ENCODE measurements at regions not wholly inside any gene's neighbourhood (a gene's known extent, or its start where the extent isn't known, plus 50 kb on each side); places are given as distances from the start of the nearest gene placed in this dataset.

DNA sequence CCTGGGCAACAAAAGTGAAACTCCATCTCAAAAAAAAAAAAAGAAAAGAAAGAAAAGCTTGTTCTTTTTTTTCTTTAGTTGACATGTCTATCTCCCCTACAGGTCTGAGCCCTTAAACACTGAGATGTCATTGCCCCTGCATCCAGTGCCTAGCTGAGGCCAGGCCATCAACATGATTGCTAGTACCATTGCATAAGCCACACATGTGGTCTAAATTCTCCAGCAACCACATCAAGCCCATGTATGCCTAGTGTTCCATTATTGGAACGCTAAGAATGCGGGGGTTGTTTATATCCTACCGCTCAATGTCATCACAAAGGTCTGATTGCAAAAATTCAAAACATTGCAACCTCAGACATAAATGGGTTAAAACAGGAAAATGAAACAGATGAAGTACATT lies 62.7 kb downstream of the NPTX2 start:
- no peak for DNase-seq

DNA sequence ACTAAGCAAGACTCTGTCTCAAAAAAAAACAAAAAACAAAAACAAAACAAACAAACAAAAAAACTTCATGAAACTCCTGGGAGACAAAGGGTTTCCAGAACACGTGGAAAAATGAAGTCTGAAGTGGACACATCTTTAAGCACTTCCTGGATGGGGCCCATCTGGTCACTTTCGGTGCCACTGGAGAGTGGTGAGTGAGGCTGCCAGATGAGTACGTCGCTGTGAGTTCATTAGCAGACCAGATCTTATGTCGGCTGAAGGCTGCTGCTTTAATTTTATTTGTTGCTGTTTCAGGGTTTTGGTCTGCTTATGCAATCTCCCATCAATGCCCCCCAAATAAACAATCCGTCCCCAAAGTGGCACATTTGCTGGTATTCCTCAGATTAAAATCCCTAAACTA lies 64.4 kb downstream of the NPTX2 start:
- no peak for DNase-seq

DNA sequence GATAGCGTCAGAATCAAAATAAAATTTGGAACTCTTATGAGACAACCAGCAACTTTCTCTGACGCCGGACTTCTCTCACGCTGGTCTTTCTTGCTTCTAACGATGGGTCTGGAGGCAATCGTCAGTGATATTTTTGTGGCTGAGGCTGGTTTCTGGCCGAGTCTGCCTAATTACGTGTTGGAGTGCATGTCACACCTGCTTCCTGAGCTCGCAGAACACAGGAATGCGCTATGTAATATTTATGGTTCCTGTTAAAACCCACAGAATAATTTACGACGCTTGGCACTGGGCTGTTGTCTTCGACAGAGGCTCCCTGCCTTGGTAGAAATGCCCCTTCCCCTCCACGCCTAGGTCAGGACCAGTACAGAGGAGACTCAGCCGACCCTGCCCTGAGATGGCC lies 64.9 kb downstream of the NPTX2 start:
- DNase-seq: no peak

DNA sequence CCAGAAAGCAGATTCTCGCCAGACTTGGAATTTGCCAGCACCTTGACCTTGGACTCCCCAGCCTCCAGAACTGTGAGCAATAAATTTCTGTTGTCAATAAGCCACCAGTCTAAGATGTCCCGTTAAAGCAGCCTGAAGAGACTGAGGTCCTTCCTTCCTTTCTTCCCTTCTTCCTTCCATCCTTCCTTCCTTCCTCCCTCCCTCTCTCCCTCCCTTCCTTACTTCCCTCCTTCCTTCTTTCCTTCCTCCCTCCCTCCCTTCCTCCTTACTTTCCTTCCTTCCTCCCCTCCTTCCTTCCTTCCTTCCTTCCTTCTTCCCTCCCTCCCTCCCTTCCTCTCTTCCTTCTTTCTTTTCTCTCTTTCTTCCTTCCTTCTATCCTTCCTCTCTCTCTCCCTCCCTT lies 66.4 kb downstream of the NPTX2 start:
- DNase-seq: no peak

DNA sequence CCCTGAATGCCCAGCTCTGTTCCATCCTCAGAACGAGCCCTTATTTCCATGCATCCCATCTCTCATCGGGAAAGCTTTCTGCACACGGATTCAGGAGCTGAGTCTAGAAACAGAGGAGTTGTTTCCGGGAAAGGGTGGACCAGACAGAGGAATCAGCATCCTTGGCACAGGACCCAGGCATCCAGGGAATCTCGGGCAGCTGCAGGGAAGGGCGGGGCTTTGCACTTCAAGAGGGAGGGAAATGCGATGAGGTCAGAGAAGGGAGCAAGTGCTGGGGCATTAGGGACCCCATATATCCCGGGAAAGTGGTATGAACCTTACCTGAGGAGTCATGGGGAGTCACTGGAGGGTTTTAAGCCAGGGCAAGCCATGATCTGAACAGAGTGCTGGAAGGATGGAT lies 68.5 kb downstream of the NPTX2 start:
- DNase-seq: no peak

DNA sequence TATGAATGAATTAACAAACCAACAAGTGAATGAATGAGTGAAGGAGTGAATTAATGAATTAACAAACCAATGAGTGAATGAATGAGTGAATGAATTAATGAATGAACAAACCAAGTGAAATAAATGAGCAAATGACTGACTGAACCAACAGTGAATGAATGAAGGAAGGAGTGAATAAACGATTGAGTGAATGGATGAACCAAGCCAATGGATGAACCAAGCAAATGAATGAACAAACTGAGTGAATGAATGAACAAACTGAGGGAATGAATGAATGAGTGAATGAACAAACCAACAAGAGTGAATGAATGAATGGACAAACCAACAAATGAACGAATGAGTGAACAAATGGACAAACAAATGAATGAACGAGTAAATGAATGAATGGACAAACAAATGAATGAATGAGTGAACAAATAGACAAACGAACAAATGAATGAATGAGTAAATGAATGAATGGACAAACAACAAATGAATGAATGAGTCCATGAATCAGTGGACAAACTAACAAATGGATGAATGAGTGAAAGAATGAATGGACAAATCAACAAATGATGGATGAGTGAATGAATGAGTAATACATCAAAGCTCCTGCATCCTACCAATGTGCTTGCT lies 69.5 kb downstream of the NPTX2 start:
- DNase-seq: no peak

DNA sequence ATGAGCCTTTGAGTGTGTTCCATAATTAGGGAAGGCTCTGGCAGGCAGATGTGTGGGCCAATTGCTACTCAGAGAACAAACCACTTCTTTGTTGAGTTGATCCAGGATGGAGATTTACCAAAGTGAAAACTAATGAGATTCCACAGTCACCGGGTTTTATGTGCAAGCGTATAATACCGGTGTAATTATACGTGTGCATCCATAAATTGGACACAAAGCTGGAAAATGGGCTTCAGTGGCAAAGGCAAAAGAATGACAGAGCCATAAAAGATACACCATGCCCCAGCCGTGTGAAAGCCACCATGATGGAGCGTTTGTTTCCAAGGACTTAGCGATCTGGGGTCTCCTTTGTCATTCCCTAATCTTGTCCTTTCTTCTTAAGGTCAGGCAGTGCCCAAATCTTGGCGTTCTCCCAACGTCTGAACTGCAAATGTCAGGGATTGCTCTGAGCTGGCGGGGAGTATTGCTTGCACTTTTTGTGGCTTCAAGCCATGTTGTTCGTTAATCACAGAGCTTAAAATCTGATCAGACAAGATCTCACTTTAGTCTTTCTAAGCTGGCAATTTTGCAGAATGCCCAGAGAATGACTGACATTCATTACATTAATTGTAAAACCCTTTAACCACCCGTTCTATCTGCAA lies 70.1 kb downstream of the NPTX2 start:
- no peak for DNase-seq

DNA sequence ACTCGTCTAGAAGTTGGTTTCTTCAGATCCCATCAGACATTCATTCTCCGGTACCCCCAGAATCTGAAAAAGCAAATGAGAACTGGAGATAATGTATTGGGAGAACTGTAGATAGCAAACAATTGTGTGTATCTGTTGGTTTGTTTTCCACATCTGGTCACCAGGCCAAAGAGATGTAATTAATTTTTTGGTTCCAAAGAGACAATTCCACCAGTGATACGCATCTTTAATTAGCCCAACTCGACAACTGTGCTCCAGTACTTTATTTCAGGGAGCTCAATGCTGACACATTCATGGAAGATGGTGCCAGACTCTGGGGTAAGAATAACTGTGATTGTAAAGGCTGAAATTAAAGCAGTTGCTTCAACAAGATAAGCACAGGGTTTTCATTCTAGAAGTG lies 74.5 kb downstream of the NPTX2 start:
- DNase-seq: no peak

DNA sequence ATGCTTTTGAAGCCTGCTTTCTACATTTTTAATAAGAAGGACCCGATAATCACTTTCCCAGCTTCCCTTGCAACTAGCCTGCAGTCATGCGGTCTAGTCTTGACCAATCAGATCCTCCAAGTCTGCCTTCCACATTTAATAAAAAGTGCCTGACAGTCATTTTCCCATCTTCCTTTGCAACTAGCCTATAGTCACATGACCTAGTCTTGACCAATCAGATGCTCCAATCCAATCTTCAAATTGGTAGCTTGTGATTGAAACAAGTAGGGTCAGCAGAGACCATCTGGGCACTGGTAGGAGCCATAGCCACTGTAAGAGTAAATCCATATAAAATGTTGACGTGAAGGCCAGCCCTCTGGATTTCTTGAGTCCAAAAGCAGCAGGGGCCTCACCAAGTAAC lies 80.0 kb downstream of the NPTX2 start:
- no peak for DNase-seq

DNA sequence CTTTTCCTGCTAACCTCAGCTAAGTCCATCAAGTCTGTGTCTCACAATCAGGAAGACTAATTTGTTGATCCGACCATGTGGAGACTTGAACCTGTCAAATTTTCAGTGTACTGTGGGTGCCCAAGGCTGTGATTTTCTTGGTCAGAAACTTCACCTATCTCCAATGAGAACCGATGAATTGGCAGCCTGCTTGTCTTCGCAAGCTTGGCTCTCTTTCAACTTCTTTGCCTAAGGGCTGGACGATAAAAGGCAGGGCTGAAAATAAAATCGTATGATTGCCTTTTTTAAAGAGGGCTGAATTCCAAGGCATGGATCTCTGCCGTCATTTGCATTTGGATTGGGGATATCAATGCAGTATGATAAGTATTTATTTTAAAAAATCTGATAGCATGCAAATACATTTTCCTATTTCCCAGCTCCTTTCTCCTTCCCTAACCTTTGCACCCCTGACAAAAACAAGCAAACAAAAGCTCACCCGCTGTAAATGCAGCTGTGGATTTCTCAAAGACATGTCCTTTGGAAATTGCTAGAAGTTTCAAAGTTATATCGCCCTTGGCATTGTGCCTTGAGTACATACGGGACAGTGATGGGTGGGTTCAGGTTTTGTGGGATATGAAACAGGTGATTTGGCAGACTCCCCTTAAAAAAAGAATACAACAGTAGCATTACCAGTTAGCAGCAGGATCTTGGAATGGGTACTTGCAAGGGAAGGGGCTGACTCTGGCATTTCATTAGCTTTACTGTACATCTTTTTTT lies 80.6 kb downstream of the NPTX2 start:
- DNase-seq: no peak

DNA sequence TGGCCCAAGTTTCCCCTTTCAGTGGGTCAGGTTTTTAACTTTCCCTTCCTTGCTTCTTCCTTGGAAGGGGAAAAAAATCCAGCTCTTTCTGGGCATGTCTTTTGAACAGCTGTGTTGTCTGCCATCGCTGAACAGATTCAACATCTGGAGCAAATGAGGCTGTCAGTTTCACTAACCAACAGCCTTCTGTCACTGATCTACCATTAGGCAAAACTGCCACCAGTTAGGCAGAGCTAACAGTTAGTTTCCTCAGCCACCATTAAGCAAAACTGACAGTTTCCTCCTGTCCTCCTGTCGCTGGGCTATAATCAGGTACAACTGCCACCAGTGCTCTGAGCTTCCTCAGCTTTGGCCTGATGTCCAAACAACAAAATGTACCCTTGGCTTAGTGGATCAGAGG lies 81.9 kb downstream of the NPTX2 start:
- DNase-seq: no peak

DNA sequence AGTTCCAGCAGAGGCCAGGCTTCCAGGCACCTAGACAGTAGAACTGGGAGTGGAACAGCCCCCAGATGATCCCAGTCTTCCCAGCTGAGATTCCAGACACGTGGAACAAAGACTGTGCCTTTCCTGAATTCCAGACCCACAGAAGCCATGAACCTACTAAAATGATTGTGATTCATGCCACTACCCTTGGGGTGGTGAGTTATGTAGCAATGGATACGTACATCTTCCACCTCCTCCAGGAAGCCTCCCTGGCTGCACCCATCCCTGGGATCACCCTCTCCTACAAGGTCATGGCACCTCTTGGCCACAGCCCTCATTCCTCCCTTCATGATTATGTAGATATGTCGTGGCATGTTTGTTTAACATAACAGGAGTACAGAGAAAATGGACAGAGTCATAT lies 83.4 kb downstream of the NPTX2 start:
- no peak for DNase-seq

DNA sequence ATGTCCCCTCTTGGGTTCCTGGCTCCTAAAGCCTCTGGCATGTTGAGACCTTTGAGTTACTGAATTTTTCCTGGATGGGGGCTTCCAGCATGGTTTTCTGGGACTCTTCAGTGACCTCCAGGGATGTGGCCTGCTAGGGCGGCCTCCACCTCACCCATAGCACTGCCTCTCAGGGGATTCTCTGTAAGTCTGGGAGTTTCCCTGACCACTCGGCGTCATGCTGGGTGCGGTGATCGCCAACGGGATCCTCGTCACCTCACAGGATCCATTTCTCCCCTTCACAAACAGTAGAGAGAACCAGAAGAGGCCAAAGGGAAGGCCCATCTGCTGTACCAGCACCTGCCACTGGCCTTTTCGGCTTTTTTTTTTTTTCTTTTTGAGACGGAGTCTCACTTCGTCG lies 84.3 kb downstream of the NPTX2 start:
- DNase-seq: no peak

DNA sequence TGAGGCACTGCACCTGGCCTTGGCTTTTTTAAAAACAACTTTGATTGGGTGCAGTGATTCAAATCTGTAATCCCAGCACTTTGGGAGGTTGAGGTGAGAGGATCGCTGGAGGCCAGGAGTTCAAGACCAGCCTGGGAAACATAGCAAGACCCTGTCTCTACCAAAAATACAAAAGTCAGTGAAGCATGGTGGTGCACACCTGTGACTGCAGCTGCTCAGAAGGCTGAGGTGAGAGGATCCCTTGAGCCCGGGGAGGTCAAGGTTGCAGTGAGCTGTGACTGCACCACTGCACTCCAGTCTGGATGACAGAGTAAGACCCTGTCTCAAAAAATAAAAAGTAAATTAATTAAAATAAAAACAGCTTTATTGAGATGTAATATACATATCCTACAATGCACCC lies 84.9 kb downstream of the NPTX2 start:
- no peak for DNase-seq

DNA sequence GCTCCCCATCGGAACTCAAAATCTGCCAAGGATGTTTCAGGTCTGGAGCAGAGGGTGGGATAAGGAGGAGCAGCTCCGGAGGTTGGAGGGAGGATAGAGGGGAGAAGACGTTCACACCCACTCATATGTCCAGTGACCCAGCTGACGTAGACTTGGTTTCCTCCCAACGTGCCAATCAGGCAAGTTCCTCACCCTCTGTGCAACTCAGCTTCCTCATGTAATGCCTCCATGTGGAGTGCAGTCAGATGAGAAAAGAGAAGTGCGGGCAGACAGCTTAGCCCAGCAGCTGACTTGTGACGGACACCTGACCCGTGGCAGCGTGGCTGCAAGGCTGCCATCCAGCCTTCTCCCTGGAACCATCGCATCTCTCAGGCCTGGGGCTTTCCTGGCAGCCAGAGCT lies 86.8 kb downstream of the NPTX2 start:
- no peak for DNase-seq

DNA sequence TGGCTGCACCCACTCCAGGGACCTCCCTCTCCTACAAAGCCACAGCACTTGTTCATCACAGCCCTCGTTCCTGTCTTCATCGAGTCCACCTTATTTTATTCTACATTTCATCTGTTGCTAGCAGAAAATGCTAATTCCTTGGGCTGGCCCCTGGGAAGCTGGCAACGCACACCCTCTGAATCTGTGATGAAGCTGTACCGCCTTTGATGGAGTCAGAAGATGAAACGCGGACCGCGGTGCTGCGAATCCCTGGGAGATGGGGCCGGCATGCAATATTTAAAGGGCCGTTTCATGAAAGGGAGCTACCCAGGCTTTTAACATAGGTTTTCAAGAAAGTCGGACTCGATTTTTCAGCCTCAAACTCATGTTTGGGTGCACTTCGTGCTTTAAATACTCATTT lies 88.5 kb downstream of the NPTX2 start:
- no peak for DNase-seq

DNA sequence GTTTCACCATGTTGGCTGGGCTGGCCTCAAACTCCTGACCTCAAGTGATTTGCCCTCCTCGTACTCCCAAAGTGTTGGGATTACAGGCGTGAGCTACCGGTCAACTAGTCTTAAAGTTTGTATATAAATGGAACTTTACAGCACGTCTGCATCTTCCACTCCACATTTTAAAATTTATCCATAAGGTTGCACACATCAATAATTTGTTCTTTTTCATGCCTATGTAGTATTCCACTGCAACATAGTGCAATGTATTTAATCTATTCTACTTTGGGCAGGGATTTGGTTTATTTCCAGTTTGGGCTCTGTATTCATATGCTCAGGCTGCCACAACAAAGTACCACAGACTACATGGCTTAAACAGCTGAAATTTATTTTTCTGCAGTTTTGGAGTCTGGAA lies 90.0 kb downstream of the NPTX2 start:
- no peak for DNase-seq

DNA sequence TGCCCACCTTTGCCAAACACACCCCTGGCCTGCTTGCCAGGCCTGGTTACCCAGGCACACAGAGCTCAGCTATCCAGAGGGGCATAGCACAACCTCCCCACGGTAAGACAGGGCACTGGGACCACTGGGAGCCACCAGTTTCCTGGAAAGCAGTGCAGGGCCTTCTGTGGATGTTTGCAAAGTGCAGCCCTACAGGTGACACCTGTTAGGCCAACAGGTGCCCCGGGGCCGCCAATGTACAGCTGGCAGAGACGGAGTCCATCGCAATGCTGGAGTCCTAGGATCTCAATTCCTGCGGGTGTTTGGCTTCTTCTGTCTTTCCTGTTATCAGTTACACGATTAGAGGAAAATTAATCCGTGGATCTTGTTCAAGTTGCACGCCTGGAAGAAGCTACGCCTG lies 94.9 kb downstream of the NPTX2 start:
- DNase-seq: no peak

DNA sequence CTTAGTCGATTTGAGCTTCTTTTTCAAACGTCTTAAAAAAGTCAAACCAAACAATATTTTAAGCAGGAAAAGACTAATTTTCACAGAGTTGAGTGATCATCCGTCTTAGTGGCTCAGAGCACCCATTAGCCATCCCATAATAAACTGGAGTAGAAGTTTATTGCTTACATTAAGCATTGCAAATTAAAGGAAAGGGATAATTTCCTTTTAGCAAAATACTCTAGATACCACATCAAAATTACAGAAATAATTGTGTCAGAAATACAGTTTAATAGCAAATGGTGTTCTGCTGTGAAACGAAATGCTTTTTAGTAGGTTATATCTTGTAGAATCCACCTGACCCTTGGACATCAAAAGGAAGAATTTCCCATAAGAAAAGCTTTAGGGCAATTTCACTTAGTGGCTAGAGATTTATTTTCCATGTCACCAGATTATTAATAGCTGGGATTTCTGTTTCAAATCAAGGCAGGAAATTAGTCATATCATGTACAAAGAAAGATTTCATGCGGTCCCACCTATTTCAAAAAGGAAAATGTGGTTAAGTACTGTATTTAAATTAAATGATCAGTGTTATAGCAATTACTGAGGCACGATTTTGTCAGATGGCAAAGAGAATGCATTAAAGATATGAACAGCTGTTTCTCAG lies 96.2 kb downstream of the NPTX2 start:
- DNase-seq: peak; percentile 22

DNA sequence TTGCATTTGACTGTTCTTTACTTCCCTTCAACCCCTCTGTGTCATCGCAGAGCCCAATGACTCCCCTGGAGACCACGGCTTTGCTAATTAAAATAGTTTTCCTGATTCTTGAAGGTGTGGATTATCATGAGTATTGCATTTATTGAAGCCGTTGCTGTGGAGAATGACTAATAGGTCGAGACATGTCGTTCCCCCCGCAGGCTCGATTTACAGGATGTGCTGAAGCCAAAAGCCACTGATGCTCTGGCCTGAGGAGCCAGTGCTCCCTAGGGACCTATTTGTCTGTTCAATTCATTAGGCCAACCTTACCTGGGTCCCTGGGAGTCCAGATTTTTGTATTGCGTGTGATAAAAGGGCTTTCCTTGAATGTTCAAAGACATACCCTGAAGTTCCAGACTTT lies 102.3 kb downstream of the NPTX2 start:
- DNase-seq: no peak

DNA sequence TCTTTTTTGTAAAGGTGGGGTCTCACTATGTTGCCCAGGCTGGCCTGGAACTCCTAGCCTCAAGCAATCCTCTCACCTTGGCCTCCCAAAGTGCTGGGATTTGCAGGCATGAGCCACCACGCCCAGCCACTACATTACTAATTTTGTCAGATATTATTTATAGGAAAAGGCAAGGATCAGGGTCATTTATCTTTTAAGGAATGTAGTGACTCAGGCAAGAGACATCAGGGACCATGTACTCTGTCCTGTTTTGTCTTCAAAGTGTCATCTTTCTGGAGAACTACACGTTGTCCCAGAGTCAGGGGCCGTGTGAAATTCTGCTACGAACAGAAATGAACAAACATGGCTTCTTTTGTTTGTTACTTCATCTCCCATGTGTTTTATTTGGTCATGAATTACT lies 105.3 kb downstream of the NPTX2 start:
- no peak for DNase-seq

DNA sequence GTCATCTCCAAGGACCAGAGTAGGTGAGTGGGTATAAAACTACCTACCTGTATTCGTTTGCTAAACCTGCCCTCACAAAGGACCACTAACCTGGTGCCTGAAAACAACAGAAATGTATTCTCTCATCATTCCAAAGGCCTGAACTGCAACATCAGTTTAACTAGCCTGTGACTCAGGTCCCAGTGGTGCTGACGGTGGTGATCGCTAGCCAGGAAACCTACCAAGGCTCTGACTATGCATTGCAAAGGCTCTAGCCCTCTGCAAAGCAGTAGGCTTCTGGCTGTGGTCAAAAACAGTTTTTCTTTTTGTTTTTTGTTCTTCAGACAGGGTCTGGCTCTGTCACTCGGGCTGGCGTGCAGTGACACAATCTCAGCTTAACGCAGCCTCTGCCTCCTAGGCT lies 107.5 kb downstream of the NPTX2 start:
- DNase-seq: no peak

DNA sequence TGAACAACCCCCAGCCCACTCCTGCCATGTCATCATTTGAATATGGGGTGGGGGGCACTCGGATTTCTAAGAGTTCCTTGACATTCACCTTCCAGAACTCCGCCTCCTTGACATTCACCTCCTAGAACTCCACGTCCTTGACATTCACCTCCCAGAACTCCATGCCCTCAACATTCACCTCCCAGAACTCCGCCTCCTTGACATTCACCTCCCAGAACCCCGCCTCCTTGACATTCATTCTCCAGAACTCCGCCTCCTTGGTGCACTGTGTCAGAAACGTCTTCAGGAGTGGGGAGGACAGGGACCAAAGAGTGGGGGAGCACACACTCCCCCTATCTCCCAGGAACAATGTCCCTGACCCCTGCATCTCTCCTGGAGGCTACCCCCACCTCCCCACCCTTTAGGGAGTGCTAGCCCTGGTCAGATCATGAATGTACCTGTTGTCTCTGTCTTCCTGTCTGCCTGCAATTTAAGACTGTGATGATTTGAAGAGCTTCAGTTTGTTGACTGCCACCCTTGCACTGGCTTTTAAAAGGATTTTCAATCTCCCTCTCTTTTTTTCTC lies 110.1 kb downstream of the NPTX2 start:
- no peak for DNase-seq

DNA sequence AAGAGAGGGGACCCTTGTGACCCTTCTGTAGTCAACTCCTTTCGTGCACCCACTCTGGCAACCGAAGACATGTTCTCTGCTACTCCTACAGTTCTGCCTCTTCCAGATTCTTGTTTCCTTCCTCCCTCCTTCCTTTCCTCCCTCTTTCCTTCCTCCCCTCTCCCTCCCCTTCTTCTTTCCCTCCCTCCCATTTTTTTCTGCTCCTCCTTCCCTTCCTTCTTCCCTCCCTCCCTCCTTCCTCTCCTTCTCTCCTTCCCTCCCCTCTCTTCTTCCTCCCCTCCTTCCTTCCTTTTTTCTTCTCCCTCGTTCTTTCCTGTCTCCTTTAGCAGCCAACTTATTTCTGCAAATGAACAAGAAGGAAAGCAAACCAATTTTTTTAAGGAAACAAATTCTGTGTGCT lies 111.5 kb downstream of the NPTX2 start:
- no peak for DNase-seq
